ENCODE measurements at regions not wholly inside any gene's neighbourhood (a gene's known extent, or its start where the extent isn't known, plus 50 kb on each side); places are given as distances from the start of the nearest gene placed in this dataset.

DNA sequence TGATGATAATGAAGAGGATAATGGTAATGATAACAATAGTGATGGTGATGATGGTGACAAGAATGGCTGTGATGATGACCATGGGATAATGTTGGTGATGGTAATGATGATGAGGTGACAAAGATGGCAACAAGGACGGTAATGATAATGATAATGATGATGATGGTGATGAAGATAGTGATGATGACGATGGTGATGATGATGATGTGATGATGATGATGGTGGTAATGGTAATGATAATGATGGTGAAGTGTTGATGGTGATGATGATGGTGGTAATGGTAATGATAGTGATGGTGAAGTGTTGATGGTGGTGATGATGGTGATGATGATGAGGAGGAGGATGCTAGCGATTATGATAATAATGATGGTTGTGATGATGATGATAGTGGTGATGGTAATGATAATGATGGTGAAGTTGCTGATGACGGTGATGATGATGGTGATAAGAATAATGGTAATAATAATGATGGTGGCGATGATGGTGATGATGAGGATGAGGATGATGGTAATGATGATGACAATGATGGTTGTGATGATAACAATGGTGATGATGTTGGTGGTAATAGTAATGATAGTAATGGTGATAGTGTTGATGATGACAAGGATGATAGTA lies 54.7 kb upstream of the OPCML start:
- TF ChIP-seq, protein P1, sequence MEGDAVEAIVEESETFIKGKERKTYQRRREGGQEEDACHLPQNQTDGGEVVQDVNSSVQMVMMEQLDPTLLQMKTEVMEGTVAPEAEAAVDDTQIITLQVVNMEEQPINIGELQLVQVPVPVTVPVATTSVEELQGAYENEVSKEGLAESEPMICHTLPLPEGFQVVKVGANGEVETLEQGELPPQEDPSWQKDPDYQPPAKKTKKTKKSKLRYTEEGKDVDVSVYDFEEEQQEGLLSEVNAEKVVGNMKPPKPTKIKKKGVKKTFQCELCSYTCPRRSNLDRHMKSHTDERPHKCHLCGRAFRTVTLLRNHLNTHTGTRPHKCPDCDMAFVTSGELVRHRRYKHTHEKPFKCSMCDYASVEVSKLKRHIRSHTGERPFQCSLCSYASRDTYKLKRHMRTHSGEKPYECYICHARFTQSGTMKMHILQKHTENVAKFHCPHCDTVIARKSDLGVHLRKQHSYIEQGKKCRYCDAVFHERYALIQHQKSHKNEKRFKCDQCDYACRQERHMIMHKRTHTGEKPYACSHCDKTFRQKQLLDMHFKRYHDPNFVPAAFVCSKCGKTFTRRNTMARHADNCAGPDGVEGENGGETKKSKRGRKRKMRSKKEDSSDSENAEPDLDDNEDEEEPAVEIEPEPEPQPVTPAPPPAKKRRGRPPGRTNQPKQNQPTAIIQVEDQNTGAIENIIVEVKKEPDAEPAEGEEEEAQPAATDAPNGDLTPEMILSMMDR (IDR thresholded peaks at IDR 0.05), result no peak
- no peak for TF ChIP-seq POLR2A (IDR thresholded peaks at IDR 0.05; ENCODE audit: low read depth)

Measured in esophagus muscularis mucosa (tissue), 3 donors.